ENCODE measurements at regions not wholly inside any gene's neighbourhood (a gene's known extent, or its start where the extent isn't known, plus 50 kb on each side); places are given as distances from the start of the nearest gene placed in this dataset.

- Histone ChIP-seq H3K4me3 (ENCODE audit: low read depth, low read length) (no peak overlapping the region), H3K27me3 (ENCODE audit: control insufficient read depth, insufficient read depth, low read length) (no peaks in the 10 kb centered on the region), H3K36me3 (ENCODE audit: control insufficient read depth, insufficient read depth, low read length) (no peaks in the 10 kb centered on the region)
- no peak for DNase-seq (ENCODE audit: low read depth)
- TF ChIP-seq CTCF (IDR thresholded peaks at IDR 0.05; ENCODE audit: insufficient read depth, low read length, poor library complexity, severe bottlenecking), result no peak
These were observed 1456.6 kb downstream of the STIM2 start for GRCh38 chr4:28317221-28317620.

- H3K27me3 ChIP-seq (ENCODE audit: control insufficient read depth, insufficient read depth, low read length), result no peaks in the 10 kb centered on the region
- DNase-seq (ENCODE audit: low read depth), result no peak
- H3K4me3 ChIP-seq (ENCODE audit: low read depth, low read length), result no peak overlapping the region
- TF ChIP-seq CTCF (IDR thresholded peaks at IDR 0.05; ENCODE audit: insufficient read depth, low read length, poor library complexity, severe bottlenecking), result no peak
- no peaks in the 10 kb centered on the region for H3K36me3 ChIP-seq (ENCODE audit: control insufficient read depth, insufficient read depth, low read length)
These were observed 1473.6 kb downstream of the STIM2 start for GRCh38 chr4:28334249-28334648.

- DNase-seq (ENCODE audit: low read depth), result no peak
- no peaks in the 10 kb centered on the region for H3K36me3 ChIP-seq (ENCODE audit: control insufficient read depth, insufficient read depth, low read length)
- H3K27me3 ChIP-seq (ENCODE audit: control insufficient read depth, insufficient read depth, low read length), result no peaks in the 10 kb centered on the region
- no peak overlapping the region for H3K4me3 ChIP-seq (ENCODE audit: low read depth, low read length)
- TF ChIP-seq CTCF (IDR thresholded peaks at IDR 0.05; ENCODE audit: insufficient read depth, low read length, poor library complexity, severe bottlenecking), result no peak
These were observed 1481.1 kb downstream of the STIM2 start for GRCh38 chr4:28341784-28342183.

GRCh38 chr4:28350485-28350884, 1489.8 kb downstream of the STIM2 start:
- no peak for DNase-seq (ENCODE audit: low read depth)
- H3K4me3 ChIP-seq (ENCODE audit: low read depth, low read length), result no peak overlapping the region

GRCh38 chr4:28351102-28351501, 1490.5 kb downstream of the STIM2 start:
- no peak overlapping the region for H3K4me3 ChIP-seq (ENCODE audit: low read depth, low read length)
- H3K27me3 ChIP-seq (ENCODE audit: control insufficient read depth, insufficient read depth, low read length), result no peaks in the 10 kb centered on the region
- no peaks in the 10 kb centered on the region for H3K36me3 ChIP-seq (ENCODE audit: control insufficient read depth, insufficient read depth, low read length)
- DNase-seq (ENCODE audit: low read depth), result no peak
- TF ChIP-seq CTCF (IDR thresholded peaks at IDR 0.05; ENCODE audit: insufficient read depth, low read length, poor library complexity, severe bottlenecking), result no peak

More at GRCh38 chr4:28350485-28350884, 1489.8 kb downstream of the STIM2 start:
- TF ChIP-seq CTCF (IDR thresholded peaks at IDR 0.05; ENCODE audit: insufficient read depth, low read length, poor library complexity, severe bottlenecking), result no peak
- no peaks in the 10 kb centered on the region for H3K27me3 ChIP-seq (ENCODE audit: control insufficient read depth, insufficient read depth, low read length)
- no peaks in the 10 kb centered on the region for H3K36me3 ChIP-seq (ENCODE audit: control insufficient read depth, insufficient read depth, low read length)

- no peak for TF ChIP-seq CTCF (IDR thresholded peaks at IDR 0.05; ENCODE audit: insufficient read depth, low read length, poor library complexity, severe bottlenecking)
- DNase-seq (ENCODE audit: low read depth), result no peak
- Histone ChIP-seq H3K4me3 (ENCODE audit: low read depth, low read length) (no peak overlapping the region), H3K36me3 (ENCODE audit: control insufficient read depth, insufficient read depth, low read length) (no peaks in the 10 kb centered on the region), H3K27me3 (ENCODE audit: control insufficient read depth, insufficient read depth, low read length) (no peaks in the 10 kb centered on the region)
These were observed 1491.2 kb downstream of the STIM2 start for GRCh38 chr4:28351826-28352225.
